ENCODE measurements at regions not wholly inside any gene's neighbourhood (a gene's known extent, or its start where the extent isn't known, plus 50 kb on each side); places are given as distances from the start of the nearest gene placed in this dataset.

GRCh38 chr9:14993901-14994554, 83.8 kb upstream of the FREM1 start:
- TF ChIP-seq POLR2A (IDR thresholded peaks at IDR 0.05) (no peak), CTCF (IDR thresholded peaks at IDR 0.05) (no peak)

Measured in testis (tissue), 2 donors.